Neuronal stem cell (in vitro differentiated cells): ENCODE measurements at regions not wholly inside any gene's neighbourhood (a gene's known extent, or its start where the extent isn't known, plus 50 kb on each side); places are given as distances from the start of the nearest gene placed in this dataset.

ENCODE experiments used
- DNase-seq: peaks from one replicate; pipeline ENCODE4 v3.0.0-alpha.2; 2013; ENCODE audit warnings: low spot score
- H2AFZ ChIP-seq: one replicate; pipeline ENCODE4 v1.6.1; 2013; ENCODE audit warnings: mild to moderate bottlenecking, low read length, inconsistent platforms
- H2AK5ac ChIP-seq: 2 replicates; pipeline ENCODE4 v1.6.1; 2013; ENCODE audit warnings: low read depth, mild to moderate bottlenecking, inconsistent platforms, low read length, moderate library complexity, mixed read lengths
- H2BK120ac ChIP-seq: 2 replicates; pipeline ENCODE4 v1.6.1; 2013; ENCODE audit warnings: low read depth, mild to moderate bottlenecking, inconsistent platforms, low read length, moderate library complexity, mixed read lengths
- H2BK12ac ChIP-seq: one replicate; pipeline ENCODE4 v1.6.1; 2013; ENCODE audit warnings: low read length, inconsistent platforms
- H2BK15ac ChIP-seq: 2 replicates; pipeline ENCODE4 v1.6.1; 2013; ENCODE audit warnings: mild to moderate bottlenecking, low read length, inconsistent platforms, mixed read lengths
- H2BK5ac ChIP-seq: one replicate; pipeline ENCODE4 v1.6.1; 2013; ENCODE audit warnings: inconsistent platforms, mild to moderate bottlenecking, low read length, moderate library complexity
- H3K14ac ChIP-seq: one replicate; pipeline ENCODE4 v1.6.1; 2013; ENCODE audit warnings: low read length, inconsistent platforms
- H3K18ac ChIP-seq: 2 replicates; pipeline ENCODE4 v1.6.1; 2013; ENCODE audit warnings: low read length, inconsistent platforms
- H3K23ac ChIP-seq: 2 replicates; pipeline ENCODE4 v1.6.1; 2013; ENCODE audit warnings: low read depth, mild to moderate bottlenecking, mixed read lengths, low read length, inconsistent platforms; ENCODE audit not compliant: poor library complexity
- H3K27ac ChIP-seq: replicated peaks from 3 replicates; pipeline ENCODE4 v1.5.1; 2013; ENCODE audit warnings: low read length, inconsistent platforms
- H3K27me3 ChIP-seq, 3 experiments: 2 replicates each; pipeline ENCODE4 v1.6.1; 2013; ENCODE audit warnings: low read length in 3 of 3, mild to moderate bottlenecking in 2 of 3, inconsistent platforms in 1 of 3, low read depth in 1 of 3, mixed read lengths in 1 of 3, moderate library complexity in 1 of 3; ENCODE audit not compliant: control insufficient read depth in 3 of 3, insufficient read depth in 3 of 3
- H3K36me3 ChIP-seq, 2 donors: replicated peaks in 1 of 2; 2 replicates each; pipeline ENCODE4 v1.6.1; 2013; ENCODE audit warnings: low read length in 2 of 2; ENCODE audit not compliant: control insufficient read depth in 2 of 2, insufficient read depth in 2 of 2
- H3K4ac ChIP-seq: 2 replicates; pipeline ENCODE4 v1.6.1; 2013; ENCODE audit warnings: inconsistent platforms, mild to moderate bottlenecking, low read length, moderate library complexity
- H3K4me1 ChIP-seq, 2 donors: 1 replicate in 1 of 2; 2 replicates in 1 of 2; pipeline ENCODE4 v1.6.1; 2013; ENCODE audit warnings: low read length in 2 of 2, low read depth in 1 of 2; ENCODE audit not compliant: control insufficient read depth in 2 of 2, insufficient read depth in 1 of 2
- H3K4me2 ChIP-seq: one replicate; pipeline ENCODE4 v1.6.1; 2013; ENCODE audit warnings: mild to moderate bottlenecking, low read length, inconsistent platforms; ENCODE audit not compliant: insufficient read depth, poor library complexity, severe bottlenecking
- H3K4me3 ChIP-seq, 2 donors: 2 replicates each; pipeline ENCODE4 v1.5.1; 2013; ENCODE audit warnings: low read length in 2 of 2, mild to moderate bottlenecking in 2 of 2, inconsistent platforms in 1 of 2, moderate library complexity in 1 of 2
- H3K79me1 ChIP-seq: one replicate; pipeline ENCODE4 v1.6.1; 2013; ENCODE audit warnings: low read depth, mild to moderate bottlenecking, inconsistent platforms, low read length, moderate library complexity
- H3K9ac ChIP-seq: one replicate; pipeline ENCODE4 v1.6.1; 2013; ENCODE audit warnings: mild to moderate bottlenecking, low read depth, low read length, inconsistent platforms; ENCODE audit not compliant: poor library complexity
- H3K9me3 ChIP-seq, 2 donors: replicated peaks in 1 of 2; 2 replicates each; pipeline versions ENCODE3 to v1.6.1; 2013; ENCODE audit warnings: low read length in 2 of 2, mild to moderate bottlenecking in 2 of 2, inconsistent platforms in 1 of 2, low read depth in 1 of 2, mixed read lengths in 1 of 2, moderate library complexity in 1 of 2; ENCODE audit not compliant: control insufficient read depth in 2 of 2, insufficient read depth in 1 of 2
- H4K8ac ChIP-seq: one replicate; pipeline ENCODE4 v1.6.1; 2013; ENCODE audit warnings: low read depth, mild to moderate bottlenecking, inconsistent platforms, low read length, moderate library complexity
- H4K91ac ChIP-seq: one replicate; pipeline ENCODE4 v1.6.1; 2013; ENCODE audit warnings: low read length, low read depth, mild to moderate bottlenecking, inconsistent platforms; ENCODE audit not compliant: poor library complexity
- WGBS, 2 donors: extraction: QIAGEN DNeasy Blood & Tissue Kit; methylation state at CpG; one replicate each; pipeline ENCODE4 v1.1.7; 2013; ENCODE audit warnings: missing lambda C conversion rate in 2 of 2, mixed read lengths in 1 of 2; ENCODE audit not compliant: insufficient read length in 2 of 2, insufficient replicate concordance in 1 of 2; ENCODE audit errors: extremely low coverage in 2 of 2; 5-methylcytosine and 5-hydroxymethylcytosine counted together

- Histone ChIP-seq H3K27me3 (no peaks in the 10 kb centered on the region), H3K79me1 (no peaks in the 10 kb centered on the region), H3K9ac (no peak overlapping the region), H2BK15ac (no peak overlapping the region), H4K8ac (no peak overlapping the region), H3K4me2 (no peak overlapping the region), H4K91ac (no peak overlapping the region), H2BK12ac (no peak overlapping the region), H2AFZ (no peak overlapping the region), H3K18ac (no peak overlapping the region), H3K4ac (no peak overlapping the region), H3K27ac (no peak overlapping the region), H3K36me3 (no peaks in the 10 kb centered on the region), H3K9me3 (no peaks in the 10 kb centered on the region), H3K23ac (no peak overlapping the region), H2BK120ac (no peak overlapping the region), H2BK5ac (no peak overlapping the region), H3K4me1 (no peaks in the 10 kb centered on the region), H3K4me3 (no peak overlapping the region), H2AK5ac (no peak overlapping the region), H3K14ac (no peak overlapping the region)
- DNase-seq = no peak
Observed at GRCh38 chr10:94260455-94260854, 102.3 kb downstream of the NOC3L start.

- WGBS, 2 donors = no CpG with 5 or more reads among the region's 3 CpGs
Observed at GRCh38 chr10:94264085-94264484, 98.7 kb downstream of the NOC3L start.

GRCh38 chr10:94266091-94266490 lies 96.6 kb downstream of the NOC3L start:
- Histone ChIP-seq H3K27me3 (no peaks in the 10 kb centered on the region), H3K14ac (no peak overlapping the region), H3K9ac (no peak overlapping the region), H2BK12ac (no peak overlapping the region), H4K8ac (no peak overlapping the region), H2AK5ac (no peak overlapping the region), H3K36me3 (no peaks in the 10 kb centered on the region), H2AFZ (no peak overlapping the region), H3K4me3 (no peak overlapping the region), H3K9me3 (no peaks in the 10 kb centered on the region), H3K27ac (no peak overlapping the region), H3K23ac (no peak overlapping the region), H3K4me2 (no peak overlapping the region), H3K4me1 (no peaks in the 10 kb centered on the region), H3K18ac (no peak overlapping the region), H2BK120ac (no peak overlapping the region), H2BK5ac (no peak overlapping the region), H2BK15ac (no peak overlapping the region), H3K4ac (no peak overlapping the region), H4K91ac (no peak overlapping the region), H3K79me1 (no peaks in the 10 kb centered on the region)
- no peak for DNase-seq
- WGBS, 2 donors = no CpG with 5 or more reads among the region's 2 CpGs

More at GRCh38 chr10:94264085-94264484, 98.7 kb downstream of the NOC3L start:
- no peak overlapping the region for H4K91ac ChIP-seq
- no peak overlapping the region for H3K4me2 ChIP-seq
- no peak overlapping the region for H3K14ac ChIP-seq
- H2BK15ac ChIP-seq = no peak overlapping the region
- no peak overlapping the region for H3K23ac ChIP-seq
- H3K18ac ChIP-seq = no peak overlapping the region
- H3K9me3 ChIP-seq = no peaks in the 10 kb centered on the region
- no peaks in the 10 kb centered on the region for H3K27me3 ChIP-seq
- H3K36me3 ChIP-seq = no peaks in the 10 kb centered on the region
- no peak overlapping the region for H3K4ac ChIP-seq
- DNase-seq = no peak
- H4K8ac ChIP-seq = no peak overlapping the region
- H2AK5ac ChIP-seq = no peak overlapping the region
- no peak overlapping the region for H3K27ac ChIP-seq
- H2BK5ac ChIP-seq = no peak overlapping the region
- H3K4me1 ChIP-seq = no peaks in the 10 kb centered on the region
- no peaks in the 10 kb centered on the region for H3K79me1 ChIP-seq
- H2BK12ac ChIP-seq = no peak overlapping the region
- H2AFZ ChIP-seq = no peak overlapping the region
- H2BK120ac ChIP-seq = no peak overlapping the region
- H3K9ac ChIP-seq = no peak overlapping the region
- H3K4me3 ChIP-seq = no peak overlapping the region

- no peak overlapping the region for H3K9ac ChIP-seq
- no peaks in the 10 kb centered on the region for H3K36me3 ChIP-seq
- H3K4me3 ChIP-seq = no peak overlapping the region
- no peak overlapping the region for H2BK5ac ChIP-seq
- no peaks in the 10 kb centered on the region for H3K27me3 ChIP-seq
- no CpG with 5 or more reads among the region's 6 CpGs for WGBS, 2 donors
- no peak overlapping the region for H2AFZ ChIP-seq
- no peak overlapping the region for H2BK120ac ChIP-seq
- H3K4me1 ChIP-seq = no peaks in the 10 kb centered on the region
- H4K8ac ChIP-seq = no peak overlapping the region
- no peak overlapping the region for H2BK15ac ChIP-seq
- H3K4me2 ChIP-seq = no peak overlapping the region
- H3K27ac ChIP-seq = no peak overlapping the region
- no peak for DNase-seq
- H3K79me1 ChIP-seq = no peaks in the 10 kb centered on the region
- no peak overlapping the region for H2BK12ac ChIP-seq
- H3K4ac ChIP-seq = no peak overlapping the region
- H2AK5ac ChIP-seq = no peak overlapping the region
- no peak overlapping the region for H3K14ac ChIP-seq
- H3K23ac ChIP-seq = no peak overlapping the region
- no peak overlapping the region for H4K91ac ChIP-seq
- H3K18ac ChIP-seq = no peak overlapping the region
- peaks cover 0 to 2% of the 10 kb centered on the region in 2 donors for H3K9me3 ChIP-seq
Observed at GRCh38 chr10:94268652-94269051, 94.1 kb downstream of the NOC3L start.
